Daoy (cell line): ENCODE measurements at regions not wholly inside any gene's neighbourhood (a gene's known extent, or its start where the extent isn't known, plus 50 kb on each side); places are given as distances from the start of the nearest gene placed in this dataset.

Experiments
- DNase-seq: peaks from one replicate; pipeline ENCODE4 v3.0.0-alpha.2; 2015; ENCODE audit warnings: low read depth

GRCh38 chr2:147792966-147793617, 51.7 kb upstream of the ACVR2A start:
- DNase-seq = no peak

GRCh38 chr2:147790580-147790979, 54.2 kb upstream of the ACVR2A start:
- DNase-seq = no peak

- DNase-seq = no peak
Observed at GRCh38 chr2:147789720-147790119, 55.1 kb upstream of the ACVR2A start.

GRCh38 chr2:147789287-147789686, 55.5 kb upstream of the ACVR2A start:
- no peak for DNase-seq

GRCh38 chr2:147782141-147782930, 62.5 kb upstream of the ACVR2A start:
- no peak for DNase-seq

GRCh38 chr2:147779440-147779839, 65.4 kb upstream of the ACVR2A start:
- no peak for DNase-seq

- DNase-seq = no peak
Observed at GRCh38 chr2:147777394-147777793, 67.4 kb upstream of the ACVR2A start.

GRCh38 chr2:147774805-147775204, 70.0 kb upstream of the ACVR2A start:
- DNase-seq = no peak

GRCh38 chr2:147773479-147773878, 71.3 kb upstream of the ACVR2A start:
- no peak for DNase-seq

GRCh38 chr2:147772781-147773180, 72.0 kb upstream of the ACVR2A start:
- no peak for DNase-seq

- no peak for DNase-seq
Observed at GRCh38 chr2:147763861-147764260, 81.0 kb upstream of the ACVR2A start.

- DNase-seq = no peak
Observed at GRCh38 chr2:147760984-147761383, 83.8 kb upstream of the ACVR2A start.

- DNase-seq = no peak
Observed at GRCh38 chr2:147759536-147759935, 85.3 kb upstream of the ACVR2A start.

- no peak for DNase-seq
Observed at GRCh38 chr2:147758821-147759220, 86.0 kb upstream of the ACVR2A start.

- no peak for DNase-seq
Observed at GRCh38 chr2:147756069-147756468, 88.8 kb upstream of the ACVR2A start.

- no peak for DNase-seq
Observed at GRCh38 chr2:147740211-147740927, 104.5 kb upstream of the ACVR2A start.

- DNase-seq = no peak
Observed at GRCh38 chr2:147739508-147739907, 105.3 kb upstream of the ACVR2A start.

- DNase-seq = no peak
Observed at GRCh38 chr2:147718831-147719230, 126.0 kb upstream of the ACVR2A start.

- DNase-seq = no peak
Observed at GRCh38 chr2:147716906-147717305, 127.9 kb upstream of the ACVR2A start.

GRCh38 chr2:147715807-147716206, 129.0 kb upstream of the ACVR2A start:
- DNase-seq = no peak

GRCh38 chr2:147714582-147714981, 130.2 kb upstream of the ACVR2A start:
- no peak for DNase-seq

- DNase-seq = no peak
Observed at GRCh38 chr2:147713349-147713748, 131.5 kb upstream of the ACVR2A start.

GRCh38 chr2:147712051-147712450, 132.8 kb upstream of the ACVR2A start:
- DNase-seq = no peak
